ENCODE measurements at regions not wholly inside any gene's neighbourhood (a gene's known extent, or its start where the extent isn't known, plus 50 kb on each side); places are given as distances from the start of the nearest gene placed in this dataset.

DNA sequence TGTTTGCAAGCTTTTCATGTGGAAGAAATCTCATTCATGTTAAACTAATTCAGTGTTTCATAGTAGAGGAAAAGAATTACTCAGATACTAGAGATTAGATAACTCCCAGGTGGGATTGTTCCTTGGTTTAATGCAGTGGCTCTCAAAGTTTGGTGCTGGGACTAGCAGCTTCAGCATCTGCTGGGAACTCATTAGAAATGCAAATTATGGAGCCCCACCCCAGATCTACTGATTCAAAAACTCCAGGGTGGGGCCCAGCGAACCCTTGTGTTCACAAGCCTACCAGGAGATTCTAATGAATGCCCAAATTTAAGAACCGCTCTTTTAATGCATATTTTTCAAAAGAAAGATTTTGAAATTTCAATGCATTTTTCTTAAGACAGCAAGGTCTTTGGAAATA is 253.4 kb upstream of the CNTNAP4 start:
- no peaks in the 10 kb centered on the region for H3K36me3 ChIP-seq (ENCODE audit: control insufficient read depth in 2 of 2, extremely low read depth in 1 of 2, insufficient read depth in 2 of 2, low read length in 2 of 2)
- no peaks in the 10 kb centered on the region for H3K9me1 ChIP-seq (replicated peaks; ENCODE audit: control insufficient read depth, extremely low read depth, insufficient read depth, low read length)
- H3K4me3 ChIP-seq (replicated peaks in 1 of 3; ENCODE audit: insufficient read depth in 1 of 3, low read depth in 1 of 3, low read length in 3 of 3), result no peak overlapping the region
- H4K20me1 ChIP-seq (replicated peaks; ENCODE audit: control insufficient read depth, extremely low read depth, insufficient read depth, low read length), result no peaks in the 10 kb centered on the region
- DNase-seq (ENCODE audit: low read depth, low spot score) (no peak), FAIRE-seq (no peak)
- no peaks in the 10 kb centered on the region for H3K79me2 ChIP-seq (ENCODE audit: control insufficient read depth, insufficient read depth, low read length)
- intact Hi-C loops (cut with micrococcal nuclease) (no loop called here), dilution Hi-C loops (cut with MboI; ENCODE audit: extremely low pct_ligation_motif_present, low sequenced_read_pairs) (no loop called here)
- no peak overlapping the region for H3K27ac ChIP-seq (ENCODE audit: insufficient read depth, low read depth, low read length)
- no TSS peak for BruUV-seq (replicated peaks)
- H3K4me1 ChIP-seq (ENCODE audit: control insufficient read depth, extremely low read depth, insufficient read depth, low read length), result no peaks in the 10 kb centered on the region
- TF ChIP-seq GATA2 (IDR thresholded peaks at IDR 0.05; ENCODE audit: insufficient read depth, insufficient read length, low read depth, low read length) (no peak), POLR2AphosphoS5 (IDR thresholded peaks at IDR 0.05; ENCODE audit: insufficient read depth, low read depth, low read length) (no peak), FOS (IDR thresholded peaks at IDR 0.05; ENCODE audit: borderline replicate concordance, insufficient read depth, low read length) (no peak), POLR2A (IDR thresholded peaks at IDR 0.05; ENCODE audit: low read depth, low read length) (no peak), MYC (IDR thresholded peaks at IDR 0.05; ENCODE audit: low read depth, low read length) (no peak), JUN (IDR thresholded peaks at IDR 0.05; ENCODE audit: borderline replicate concordance, insufficient read depth, insufficient read length, low read depth) (no peak), EZH2 (IDR thresholded peaks at IDR 0.05; ENCODE audit: borderline replicate concordance, low read depth, low read length, severe bottlenecking) (no peak)
- TF ChIP-seq, protein P1, sequence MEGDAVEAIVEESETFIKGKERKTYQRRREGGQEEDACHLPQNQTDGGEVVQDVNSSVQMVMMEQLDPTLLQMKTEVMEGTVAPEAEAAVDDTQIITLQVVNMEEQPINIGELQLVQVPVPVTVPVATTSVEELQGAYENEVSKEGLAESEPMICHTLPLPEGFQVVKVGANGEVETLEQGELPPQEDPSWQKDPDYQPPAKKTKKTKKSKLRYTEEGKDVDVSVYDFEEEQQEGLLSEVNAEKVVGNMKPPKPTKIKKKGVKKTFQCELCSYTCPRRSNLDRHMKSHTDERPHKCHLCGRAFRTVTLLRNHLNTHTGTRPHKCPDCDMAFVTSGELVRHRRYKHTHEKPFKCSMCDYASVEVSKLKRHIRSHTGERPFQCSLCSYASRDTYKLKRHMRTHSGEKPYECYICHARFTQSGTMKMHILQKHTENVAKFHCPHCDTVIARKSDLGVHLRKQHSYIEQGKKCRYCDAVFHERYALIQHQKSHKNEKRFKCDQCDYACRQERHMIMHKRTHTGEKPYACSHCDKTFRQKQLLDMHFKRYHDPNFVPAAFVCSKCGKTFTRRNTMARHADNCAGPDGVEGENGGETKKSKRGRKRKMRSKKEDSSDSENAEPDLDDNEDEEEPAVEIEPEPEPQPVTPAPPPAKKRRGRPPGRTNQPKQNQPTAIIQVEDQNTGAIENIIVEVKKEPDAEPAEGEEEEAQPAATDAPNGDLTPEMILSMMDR (IDR thresholded peaks at IDR 0.05; ENCODE audit: extremely low read depth in 1 of 2, insufficient read depth in 1 of 2, low read depth in 1 of 2, low read length in 2 of 2), result no peak
- TF ChIP-seq, protein P2, sequence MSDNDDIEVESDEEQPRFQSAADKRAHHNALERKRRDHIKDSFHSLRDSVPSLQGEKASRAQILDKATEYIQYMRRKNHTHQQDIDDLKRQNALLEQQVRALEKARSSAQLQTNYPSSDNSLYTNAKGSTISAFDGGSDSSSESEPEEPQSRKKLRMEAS (IDR thresholded peaks at IDR 0.05; ENCODE audit: insufficient read depth, insufficient read length), result no peak
- peaks cover 2% of the 10 kb centered on the region for H3K9me3 ChIP-seq (replicated peaks; ENCODE audit: control insufficient read depth, insufficient read depth, low read length)
- H3K9ac ChIP-seq (replicated peaks; ENCODE audit: extremely low read depth, insufficient read depth, low read length), result no peak overlapping the region
- ChIA-PET CTCF (no interaction called here), POLR2A (no interaction called here)
- H2AFZ ChIP-seq (ENCODE audit: low read depth, low read length), result no peak overlapping the region
- H3K27me3 ChIP-seq (ENCODE audit: control insufficient read depth in 2 of 2, insufficient read depth in 2 of 2, low read length in 2 of 2), result no peaks in the 10 kb centered on the region
- no peak overlapping the region for H3K4me2 ChIP-seq (ENCODE audit: insufficient read depth, low read length)

All from endothelial cell of umbilical vein (primary cell).